ENCODE measurements at regions not wholly inside any gene's neighbourhood (a gene's known extent, or its start where the extent isn't known, plus 50 kb on each side); places are given as distances from the start of the nearest gene placed in this dataset.

- H3K4me2 ChIP-seq (ENCODE audit: insufficient read depth, low read length), result no peak overlapping the region
- intact Hi-C loops (cut with micrococcal nuclease), result no loop called here
- no peak overlapping the region for H3K9ac ChIP-seq (ENCODE audit: insufficient read depth in 1 of 2, low read depth in 2 of 2, low read length in 2 of 2)
- 0 out of 5 replicates have a peak, but pooled peaks cover 0 to 4% of the 10 kb centered on the region in 2 experiments for H3K27me3 ChIP-seq (ENCODE audit: control insufficient read depth in 2 of 2, insufficient read depth in 2 of 2, low read length in 2 of 2)
- H3K9me1 ChIP-seq (ENCODE audit: control insufficient read depth, insufficient read depth, low read length), result no peaks in the 10 kb centered on the region
- FAIRE-seq (no peak), DNase-seq (ENCODE audit: extremely low read depth in 1 of 4, low spot score in 3 of 4) (no peak), ATAC-seq (no peak)
- no peaks in the 10 kb centered on the region for H3K36me3 ChIP-seq (ENCODE audit: control insufficient read depth, insufficient read depth, low read length)
- ChIA-PET POLR2A (interaction anchor here (0.7 to 1.3 kb wide), 3 partner anchors 12 to 203 kb away, joined by 3 to 4 read pairs (median 3); no protein-coding TSS in a partner anchor), CTCF (ENCODE audit: low intra/inter-chr PET ratio) (no interaction called here)
- no peaks in the 10 kb centered on the region for H3K9me3 ChIP-seq (replicated peaks; ENCODE audit: control insufficient read depth, insufficient read depth, low read depth, low read length)
- BruUV-seq (replicated peaks), result no TSS peak
- no peaks in the 10 kb centered on the region for H4K20me1 ChIP-seq (replicated peaks; ENCODE audit: control insufficient read depth, insufficient read depth, low read length)
- H2AFZ ChIP-seq (ENCODE audit: low read depth, low read length), result 0 out of 2 replicates have a peak overlapping the region, but pooled peaks have one; percentile 57
- H3K79me2 ChIP-seq (ENCODE audit: control insufficient read depth, insufficient read depth, low read length), result no peaks in the 10 kb centered on the region
- H3K27ac ChIP-seq (ENCODE audit: extremely low read depth, low read depth, low read length), result no peak overlapping the region
- no peaks in the 10 kb centered on the region; a peak in 1 of 5 replicates for H3K4me1 ChIP-seq (replicated peaks in 1 of 2; ENCODE audit: control insufficient read depth in 2 of 2, insufficient read depth in 2 of 2, low read length in 2 of 2)
- H3K4me3 ChIP-seq, result no peak overlapping the region
- TF ChIP-seq GATAD2B (IDR thresholded peaks at IDR 0.05; ENCODE audit: borderline replicate concordance), result no peak
- TF ChIP-seq, protein P1, sequence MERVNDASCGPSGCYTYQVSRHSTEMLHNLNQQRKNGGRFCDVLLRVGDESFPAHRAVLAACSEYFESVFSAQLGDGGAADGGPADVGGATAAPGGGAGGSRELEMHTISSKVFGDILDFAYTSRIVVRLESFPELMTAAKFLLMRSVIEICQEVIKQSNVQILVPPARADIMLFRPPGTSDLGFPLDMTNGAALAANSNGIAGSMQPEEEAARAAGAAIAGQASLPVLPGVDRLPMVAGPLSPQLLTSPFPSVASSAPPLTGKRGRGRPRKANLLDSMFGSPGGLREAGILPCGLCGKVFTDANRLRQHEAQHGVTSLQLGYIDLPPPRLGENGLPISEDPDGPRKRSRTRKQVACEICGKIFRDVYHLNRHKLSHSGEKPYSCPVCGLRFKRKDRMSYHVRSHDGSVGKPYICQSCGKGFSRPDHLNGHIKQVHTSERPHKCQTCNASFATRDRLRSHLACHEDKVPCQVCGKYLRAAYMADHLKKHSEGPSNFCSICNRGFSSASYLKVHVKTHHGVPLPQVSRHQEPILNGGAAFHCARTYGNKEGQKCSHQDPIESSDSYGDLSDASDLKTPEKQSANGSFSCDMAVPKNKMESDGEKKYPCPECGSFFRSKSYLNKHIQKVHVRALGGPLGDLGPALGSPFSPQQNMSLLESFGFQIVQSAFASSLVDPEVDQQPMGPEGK (CRISPR knock-in tag; IDR thresholded peaks at IDR 0.05; ENCODE audit: borderline replicate concordance), result no peak
- TF ChIP-seq ASH1L (IDR thresholded peaks at IDR 0.05; ENCODE audit: borderline replicate concordance, low read depth, partially characterized antibody), result no peak
- TF ChIP-seq MYC (IDR thresholded peaks at IDR 0.05; ENCODE audit: low read depth, low read length), result no peak
- TF ChIP-seq MYC (CRISPR knock-in tag; IDR thresholded peaks at IDR 0.05; ENCODE audit: borderline replicate concordance, low read depth), result no peak
- no peak for TF ChIP-seq HOMEZ (CRISPR knock-in tag; IDR thresholded peaks at IDR 0.05)
- no peak for TF ChIP-seq IRF1 (CRISPR knock-in tag; IDR thresholded peaks at IDR 0.05; ENCODE audit: borderline replicate concordance)
- in situ Hi-C loops (cut with MboI), result no loop called here
Measured at GRCh38 chr2:118791483-118791882, 56.0 kb downstream of the EN1 start.

All from K562 (cell line).